Naive thymus-derived CD4-positive, alpha-beta T cell (primary cell): ENCODE measurements at regions not wholly inside any gene's neighbourhood (a gene's known extent, or its start where the extent isn't known, plus 50 kb on each side); places are given as distances from the start of the nearest gene placed in this dataset.
"Not testable (repeated sequence)": the region's sequence is repeated elsewhere in the genome, so short reads cannot be mapped to it uniquely, and the experiment has no call there.

Experiments used
- ATAC-seq: fragments of 150-1000 bp; cut with Tn5 transposase; 2 replicates; pipeline ENCODE4 v1.10.0; 2021; ENCODE audit warnings: mild to moderate bottlenecking, moderate library complexity
- CTCF ChIA-PET: fragments of 350-600 bp; sonication (Branson Sonifier 250); formaldehyde crosslinking; loops from one replicate; lab custom pipeline; 2021; ENCODE audit warnings: antibody characterized with exemption; lab: Charles Lee
- POLR2A ChIA-PET: fragments of 350-600 bp; sonication (Branson Sonifier 250); formaldehyde crosslinking; loops from one replicate; lab custom pipeline; 2021; ENCODE audit warnings: antibody characterized with exemption, inconsistent platforms; lab: Charles Lee
- DNase-seq, 9 donors: peaks; one replicate each; pipeline versions ENCODE4 v3.0.0 to v3.0.0-alpha.2; 2020 to 2022; ENCODE audit warnings: mixed read lengths in 1 of 9
- H3K27ac ChIP-seq: one replicate; pipeline ENCODE4 v1.7.0; 2013; ENCODE audit warnings: mild to moderate bottlenecking, low read depth, low read length, moderate library complexity
- H3K27me3 ChIP-seq, 2 donors: one replicate each; pipeline ENCODE4 v1.7.0; 2013; ENCODE audit warnings: low read length in 2 of 2, mild to moderate bottlenecking in 2 of 2, moderate library complexity in 2 of 2; ENCODE audit not compliant: control insufficient read depth in 2 of 2, insufficient read depth in 2 of 2
- H3K36me3 ChIP-seq, 3 experiments: 1 replicate in 2 of 3; 2 replicates in 1 of 3; pipeline ENCODE4 v1.7.0; 2013; ENCODE audit warnings: low read length in 3 of 3, mild to moderate bottlenecking in 3 of 3, moderate library complexity in 1 of 3; ENCODE audit not compliant: insufficient read depth in 3 of 3, control insufficient read depth in 2 of 3
- H3K4me1 ChIP-seq, 2 donors: one replicate each; pipeline ENCODE4 v1.7.0; 2013; ENCODE audit warnings: low read length in 2 of 2, mild to moderate bottlenecking in 2 of 2, moderate library complexity in 1 of 2; ENCODE audit not compliant: control insufficient read depth in 2 of 2, insufficient read depth in 2 of 2
- H3K4me3 ChIP-seq: 2 replicates; pipeline ENCODE4 v1.7.0; 2013; ENCODE audit warnings: mild to moderate bottlenecking, low read length
- H3K9me3 ChIP-seq, 3 experiments: 1 replicate in 2 of 3; 2 replicates in 1 of 3; pipeline ENCODE4 v1.7.0; 2013; ENCODE audit warnings: low read length in 3 of 3; ENCODE audit not compliant: control insufficient read depth in 2 of 3
- H3K27ac Mint-ChIP-seq, 9 donors: one replicate each; pipeline ENCODE4 v1.8.0; 2020 to 2022; ENCODE audit warnings: mixed read lengths in 9 of 9, mild to moderate bottlenecking in 8 of 9, moderate library complexity in 5 of 9, inconsistent platforms in 2 of 9
- H3K27me3 Mint-ChIP-seq, 5 donors: one replicate each; pipeline ENCODE4 v1.8.0; 2021 to 2022; ENCODE audit warnings: mixed read lengths in 5 of 5, mild to moderate bottlenecking in 1 of 5
- H3K36me3 Mint-ChIP-seq, 5 donors: one replicate each; pipeline ENCODE4 v1.8.0; 2020 to 2022; ENCODE audit warnings: mixed read lengths in 5 of 5, mild to moderate bottlenecking in 3 of 5, inconsistent platforms in 1 of 5
- H3K4me1 Mint-ChIP-seq, 7 donors: one replicate each; pipeline ENCODE4 v1.8.0; 2020 to 2022; ENCODE audit warnings: mixed read lengths in 7 of 7, mild to moderate bottlenecking in 3 of 7, inconsistent platforms in 1 of 7
- H3K4me3 Mint-ChIP-seq, 10 donors: one replicate each; pipeline ENCODE4 v1.8.0; 2020 to 2022; ENCODE audit warnings: mild to moderate bottlenecking in 10 of 10, mixed read lengths in 10 of 10, moderate library complexity in 6 of 10, inconsistent platforms in 2 of 10
- H3K9me3 Mint-ChIP-seq, 11 donors: one replicate each; pipeline ENCODE4 v1.8.0; 2020 to 2022; ENCODE audit warnings: mixed read lengths in 11 of 11, mild to moderate bottlenecking in 4 of 11, inconsistent platforms in 1 of 11, moderate library complexity in 1 of 11
- intact Hi-C, 2 donors: fragments of 100-400 bp; cut with micrococcal nuclease; formaldehyde crosslinking; loops; one replicate each; pipeline ENCODE4 v1.15.1; 2023

- Histone ChIP-seq H3K27ac (no peak overlapping the region), H3K9me3 (no peaks in the 10 kb centered on the region), H3K27me3 (no peaks in the 10 kb centered on the region), H3K36me3 (no peaks in the 10 kb centered on the region), H3K4me1 (no peaks in the 10 kb centered on the region), H3K4me3 (no peak overlapping the region)
- Mint-ChIP-seq H3K9me3 (peaks cover 0 to 16% (median 0%) of the 10 kb centered on the region in 11 donors), H3K4me3 (no peak overlapping the region), H3K36me3 (no peaks in the 10 kb centered on the region), H3K4me1 (no peaks in the 10 kb centered on the region), H3K27me3 (no peaks in the 10 kb centered on the region), H3K27ac (no peak overlapping the region)
- ATAC-seq (no peak), DNase-seq (no peak)
- ChIA-PET POLR2A (no interaction called here), CTCF (no interaction called here)
- intact Hi-C loops = no loop called here
Observed at GRCh38 chr4:117700111-117700892, 334.0 kb upstream of the NDST3 start.

GRCh38 chr4:117702353-117702752 lies 331.9 kb upstream of the NDST3 start:
- Histone ChIP-seq H3K36me3 (no peaks in the 10 kb centered on the region), H3K4me1 (no peaks in the 10 kb centered on the region), H3K9me3 (no peaks in the 10 kb centered on the region), H3K27ac (no peak overlapping the region), H3K4me3 (no peak overlapping the region), H3K27me3 (no peaks in the 10 kb centered on the region)
- H3K27me3 Mint-ChIP-seq = no peaks in the 10 kb centered on the region
- H3K9me3 Mint-ChIP-seq = peaks cover 0 to 11% (median 0%) of the 10 kb centered on the region in 11 donors
- no peaks in the 10 kb centered on the region for H3K4me1 Mint-ChIP-seq
- ATAC-seq (no peak), DNase-seq (no peak)
- no peak overlapping the region for H3K27ac Mint-ChIP-seq
- ChIA-PET CTCF (no interaction called here), POLR2A (no interaction called here)
- no peak overlapping the region for H3K4me3 Mint-ChIP-seq
- no peaks in the 10 kb centered on the region for H3K36me3 Mint-ChIP-seq
- intact Hi-C loops = no loop called here

GRCh38 chr4:117704721-117705120 lies 329.6 kb upstream of the NDST3 start:
- Mint-ChIP-seq H3K27me3 (no peaks in the 10 kb centered on the region), H3K27ac (no peak overlapping the region), H3K36me3 (no peaks in the 10 kb centered on the region), H3K4me1 (no peaks in the 10 kb centered on the region), H3K4me3 (no peak overlapping the region), H3K9me3 (peaks cover 0 to 22% (median 6%) of the 10 kb centered on the region in 11 donors)
- ChIA-PET CTCF (no interaction called here), POLR2A (no interaction called here)
- intact Hi-C loops = no loop called here
- ATAC-seq (no peak), DNase-seq (no peak)
- no peaks in the 10 kb centered on the region for H3K36me3 ChIP-seq
- no peaks in the 10 kb centered on the region for H3K9me3 ChIP-seq
- no peaks in the 10 kb centered on the region for H3K4me1 ChIP-seq
- H3K27ac ChIP-seq = no peak overlapping the region
- H3K27me3 ChIP-seq = no peaks in the 10 kb centered on the region
- no peak overlapping the region for H3K4me3 ChIP-seq

DNA sequence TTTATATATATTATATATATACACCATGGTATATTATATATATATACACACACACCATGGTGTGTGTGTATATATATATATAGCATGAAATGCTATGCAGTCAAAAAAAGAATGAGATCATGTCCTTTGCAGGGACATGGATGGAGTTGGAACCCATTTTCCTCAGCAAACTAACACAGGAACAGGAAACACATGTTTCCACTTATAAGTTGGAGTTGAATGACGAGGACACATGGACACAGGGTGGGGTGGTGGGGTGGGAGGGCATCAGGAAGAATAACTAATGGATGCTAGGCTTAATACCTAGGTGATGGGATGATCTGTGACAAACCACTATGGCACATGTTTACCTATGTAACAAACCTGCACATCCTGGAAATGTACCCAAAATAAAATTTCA lies 293.6 kb upstream of the NDST3 start:
- Histone ChIP-seq H3K36me3 (no peaks in the 10 kb centered on the region), H3K27me3 (no peaks in the 10 kb centered on the region), H3K27ac (no peak overlapping the region), H3K9me3 (no peaks in the 10 kb centered on the region), H3K4me1 (no peaks in the 10 kb centered on the region), H3K4me3 (no peak overlapping the region)
- no peaks in the 10 kb centered on the region for H3K4me1 Mint-ChIP-seq
- DNase-seq (no peak), ATAC-seq (no peak)
- ChIA-PET POLR2A (no interaction called here), CTCF (no interaction called here)
- H3K27me3 Mint-ChIP-seq = no peaks in the 10 kb centered on the region
- H3K4me3 Mint-ChIP-seq = no peak overlapping the region
- no peaks in the 10 kb centered on the region for H3K36me3 Mint-ChIP-seq
- H3K27ac Mint-ChIP-seq = no peak overlapping the region
- H3K9me3 Mint-ChIP-seq = peaks cover 0 to 13% (median 2%) of the 10 kb centered on the region in 11 donors
- intact Hi-C loops = no loop called here

DNA sequence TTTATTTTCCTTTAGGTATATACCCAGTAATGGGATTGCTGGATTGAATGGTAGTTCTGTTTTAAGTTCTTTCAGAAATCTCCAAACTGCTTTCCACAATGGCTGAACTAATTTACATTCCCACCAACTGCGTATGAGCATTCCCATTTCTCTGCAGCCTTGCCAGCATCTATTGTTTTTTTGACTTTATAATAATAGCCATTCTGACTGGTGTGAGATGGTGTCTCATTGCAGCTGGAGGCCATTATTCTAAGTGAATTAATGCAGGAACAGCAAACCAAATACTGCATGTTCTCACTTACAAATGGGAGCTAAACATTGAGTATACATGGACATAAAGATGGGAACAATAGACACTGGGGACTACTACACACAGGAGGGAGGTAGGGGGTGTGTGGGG lies 288.9 kb upstream of the NDST3 start:
- H3K4me1 Mint-ChIP-seq, H3K36me3 Mint-ChIP-seq, H3K27me3 ChIP-seq, H3K4me3 ChIP-seq, CTCF ChIA-PET, H3K27me3 Mint-ChIP-seq, ATAC-seq, H3K36me3 ChIP-seq, H3K9me3 Mint-ChIP-seq, H3K27ac ChIP-seq, DNase-seq, H3K9me3 ChIP-seq, H3K4me3 Mint-ChIP-seq, intact Hi-C loops, H3K4me1 ChIP-seq, POLR2A ChIA-PET, H3K27ac Mint-ChIP-seq: not testable (repeated sequence)

DNA sequence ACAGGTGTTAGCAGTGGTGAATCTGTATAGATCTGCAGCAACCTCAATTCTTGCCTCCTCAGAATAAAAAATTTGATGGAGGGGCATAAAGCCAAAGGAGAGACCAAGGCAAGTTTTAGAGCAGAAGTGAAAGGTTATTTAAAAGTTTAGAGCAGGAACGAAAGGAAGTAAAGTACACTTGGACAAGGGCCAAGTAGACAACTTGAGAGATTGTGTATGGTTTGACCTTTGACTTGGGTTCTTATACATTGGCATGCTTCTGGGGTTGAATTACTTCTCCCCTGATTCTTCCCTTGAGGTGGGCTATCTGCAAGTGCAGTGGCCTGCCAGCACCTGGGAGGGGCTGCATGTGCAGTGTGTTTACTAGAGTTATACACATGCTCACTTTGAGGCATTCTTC lies 278.8 kb upstream of the NDST3 start:
- no peak overlapping the region for H3K4me3 Mint-ChIP-seq
- ChIA-PET POLR2A (no interaction called here), CTCF (no interaction called here)
- Histone ChIP-seq H3K9me3 (no peaks in the 10 kb centered on the region), H3K4me1 (no peaks in the 10 kb centered on the region), H3K4me3 (no peak overlapping the region), H3K27ac (no peak overlapping the region), H3K27me3 (no peaks in the 10 kb centered on the region), H3K36me3 (no peaks in the 10 kb centered on the region)
- H3K4me1 Mint-ChIP-seq = no peaks in the 10 kb centered on the region
- peaks cover 0 to 10% (median 0%) of the 10 kb centered on the region in 5 donors for H3K36me3 Mint-ChIP-seq
- intact Hi-C loops = no loop called here
- no peaks in the 10 kb centered on the region for H3K27me3 Mint-ChIP-seq
- ATAC-seq = no peak
- DNase-seq = no peak
- H3K27ac Mint-ChIP-seq = no peak overlapping the region
- H3K9me3 Mint-ChIP-seq = peaks cover 0 to 18% (median 12%) of the 10 kb centered on the region in 11 donors

GRCh38 chr4:117768610-117769009 lies 265.7 kb upstream of the NDST3 start:
- POLR2A ChIA-PET = no interaction called here
- ATAC-seq = no peak
- H3K27me3 Mint-ChIP-seq = no peaks in the 10 kb centered on the region

More at GRCh38 chr4:117768610-117769009, 265.7 kb upstream of the NDST3 start:
- Mint-ChIP-seq H3K36me3 (no peaks in the 10 kb centered on the region), H3K27ac (no peak overlapping the region), H3K4me1 (peaks cover 0 to 2% (median 0%) of the 10 kb centered on the region in 7 donors), H3K9me3 (peaks cover 0 to 2% (median 0%) of the 10 kb centered on the region in 11 donors), H3K4me3 (no peak overlapping the region)
- Histone ChIP-seq H3K4me1 (no peaks in the 10 kb centered on the region), H3K4me3 (no peak overlapping the region), H3K27me3 (no peaks in the 10 kb centered on the region), H3K27ac (no peak overlapping the region), H3K9me3 (no peaks in the 10 kb centered on the region), H3K36me3 (no peaks in the 10 kb centered on the region)
- CTCF ChIA-PET = no interaction called here
- DNase-seq = no peak
- intact Hi-C loops = no loop called here
